ENCODE measurements at regions not wholly inside any gene's neighbourhood (a gene's known extent, or its start where the extent isn't known, plus 50 kb on each side); places are given as distances from the start of the nearest gene placed in this dataset.
"Not testable (repeated sequence)": the region's sequence is repeated elsewhere in the genome, so short reads cannot be mapped to it uniquely, and the experiment has no call there.

DNA sequence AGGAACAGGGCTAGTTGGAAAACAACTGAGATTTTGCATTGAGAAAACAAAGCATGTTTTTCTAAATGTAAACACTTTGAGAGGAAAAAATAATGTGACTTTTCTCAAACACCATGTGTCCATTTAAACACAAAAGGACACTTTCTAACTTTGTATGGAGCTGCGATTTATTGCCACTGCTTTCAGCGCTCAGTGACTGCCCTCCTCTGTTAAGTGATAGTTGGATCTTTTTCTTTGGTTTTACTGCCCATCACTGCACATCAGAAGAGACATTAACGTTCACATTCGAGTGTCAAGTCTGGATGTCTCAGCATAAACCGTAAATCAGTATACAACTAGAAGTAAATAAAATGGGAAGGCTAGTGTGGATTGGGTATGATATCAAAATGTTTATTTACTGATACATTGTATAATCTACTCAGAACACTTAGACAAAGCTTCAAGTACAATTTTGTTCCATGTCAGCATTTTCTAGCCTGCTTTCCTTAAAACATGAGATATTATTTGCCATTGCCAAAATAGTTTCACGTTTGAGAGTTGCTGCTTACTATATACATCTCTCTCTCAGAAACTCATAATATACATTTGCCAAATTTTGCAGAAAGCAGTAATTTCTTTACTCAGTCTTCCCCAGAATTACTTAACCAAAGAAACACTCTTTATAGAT is 237.6 kb downstream of the IKZF2 start:
- DNase-seq (ENCODE audit: low read depth): no peak

DNA sequence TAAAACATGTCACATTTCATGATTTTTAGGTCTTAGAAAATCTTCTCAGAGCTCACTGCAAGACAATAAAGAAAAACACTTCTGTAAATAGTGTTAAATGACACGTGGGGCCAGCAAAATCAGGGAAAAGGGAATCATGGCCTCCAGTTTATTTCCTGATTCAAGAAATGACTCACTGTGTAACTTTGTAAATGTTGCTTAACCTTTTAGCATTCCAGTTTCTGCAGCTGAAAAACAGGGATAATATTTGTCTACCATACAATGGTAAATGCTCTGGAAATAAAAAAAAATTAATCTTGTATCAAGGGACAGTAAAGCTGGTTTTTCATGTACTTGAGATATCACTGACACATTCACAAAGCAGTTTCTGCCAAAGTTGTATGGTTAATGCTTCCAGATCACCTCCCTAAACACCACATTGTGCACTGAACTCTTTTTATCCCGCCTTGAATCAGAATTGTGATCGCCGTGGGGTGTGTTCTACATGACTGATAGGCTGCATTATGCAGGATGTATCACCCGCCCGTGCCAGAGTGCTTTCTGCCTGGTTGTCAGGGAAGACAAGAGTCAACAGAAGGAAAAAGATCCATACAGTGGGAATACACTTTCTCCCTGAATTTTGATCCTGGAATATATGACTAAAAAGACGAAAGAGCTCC is 238.8 kb downstream of the IKZF2 start:
- no peak for DNase-seq (ENCODE audit: low read depth)

DNA sequence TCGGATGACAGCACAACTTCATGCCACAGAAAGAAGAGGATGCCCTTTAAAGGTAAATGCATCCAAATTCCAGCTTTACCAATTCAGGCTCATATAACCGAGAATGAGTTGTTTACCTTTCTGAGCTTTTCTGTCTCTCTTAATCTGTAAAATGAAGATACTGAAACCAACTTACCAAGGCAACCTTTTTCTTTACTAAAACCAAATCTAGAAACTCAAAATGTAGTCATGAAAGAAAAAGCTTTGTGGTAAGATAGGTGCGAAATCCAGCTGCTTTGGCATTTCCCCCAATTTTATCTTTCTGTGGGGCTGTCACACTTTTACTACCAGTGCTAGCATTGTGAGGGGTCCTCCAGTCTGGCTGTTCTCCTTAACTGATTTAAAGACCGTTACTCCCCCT is 240.4 kb downstream of the IKZF2 start:
- DNase-seq (ENCODE audit: low read depth): no peak

- DNase-seq (ENCODE audit: low read depth): no peak
These were observed 242.6 kb downstream of the IKZF2 start for GRCh38 chr2:212908682-212909435.

- no peak for DNase-seq (ENCODE audit: low read depth)
These were observed 243.4 kb downstream of the IKZF2 start for GRCh38 chr2:212908031-212908430.

DNA sequence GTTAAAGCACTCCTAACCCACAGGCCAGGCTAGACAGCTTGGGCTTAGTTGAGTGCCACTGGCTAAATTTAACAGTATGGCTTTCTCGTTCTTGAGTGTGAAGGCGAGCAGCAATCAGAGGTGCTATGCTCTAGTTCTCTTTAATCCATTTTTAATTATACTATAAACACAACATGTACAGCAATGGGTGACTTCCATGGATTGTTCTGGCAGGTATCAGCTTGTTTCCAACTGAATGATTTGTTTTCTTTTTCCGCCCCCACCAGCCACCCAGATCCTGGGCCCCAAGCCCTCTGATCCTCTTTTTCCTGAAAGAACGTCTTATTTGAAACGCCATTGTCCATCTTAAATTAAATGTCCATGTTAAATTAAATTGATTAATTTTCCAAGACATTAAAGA is 244.8 kb downstream of the IKZF2 start:
- no peak for DNase-seq (ENCODE audit: low read depth)

DNA sequence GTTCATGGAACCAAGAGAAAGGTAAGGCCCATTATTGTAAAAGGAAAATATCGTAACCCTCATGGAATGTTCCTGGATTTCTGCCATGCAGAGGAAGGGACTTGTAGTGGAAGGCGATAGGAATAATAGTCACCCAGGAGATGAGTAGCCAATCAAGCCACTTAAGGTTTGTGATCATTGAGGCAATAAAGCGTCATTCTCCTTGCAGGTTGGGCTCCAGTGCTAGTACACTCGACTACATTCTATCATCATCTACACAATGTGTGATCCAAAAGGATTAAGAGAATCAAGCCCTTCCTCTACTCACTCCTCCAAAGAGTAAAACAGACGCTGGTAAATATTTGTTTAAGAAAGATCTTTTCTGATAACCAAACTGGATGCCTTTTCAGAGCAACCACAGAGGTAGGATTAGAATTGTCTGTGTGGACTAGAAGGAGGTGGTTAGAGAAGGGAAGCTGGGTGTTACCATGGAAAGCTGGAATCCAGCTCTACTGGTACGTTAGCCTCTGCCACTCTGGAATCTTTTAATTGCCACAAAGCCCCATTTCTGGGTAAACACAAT is 245.7 kb downstream of the IKZF2 start:
- no peak for DNase-seq (ENCODE audit: low read depth)

DNA sequence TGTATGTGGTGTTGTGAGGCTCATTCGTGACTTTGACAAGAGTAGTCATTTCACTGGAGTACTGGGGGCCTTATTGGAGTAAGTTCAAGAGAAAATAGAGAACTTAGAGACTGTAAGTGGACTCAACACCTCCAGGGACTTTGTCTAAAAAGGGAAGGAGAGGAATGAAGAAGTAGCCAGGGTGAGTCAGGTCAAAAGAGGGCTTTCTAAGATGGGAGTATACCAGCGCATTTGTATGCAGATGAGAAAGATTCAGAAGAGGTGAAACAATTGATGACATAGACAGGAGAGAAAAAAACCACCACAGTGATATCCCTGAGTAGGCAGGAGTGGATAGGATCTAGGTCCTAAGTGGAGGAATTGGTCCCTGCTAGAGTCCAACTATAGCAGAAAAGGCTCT is 246.8 kb downstream of the IKZF2 start:
- DNase-seq (ENCODE audit: low read depth): no peak

GRCh38 chr2:212903413-212903812 is 248.0 kb downstream of the IKZF2 start:
- no peak for DNase-seq (ENCODE audit: low read depth)

DNA sequence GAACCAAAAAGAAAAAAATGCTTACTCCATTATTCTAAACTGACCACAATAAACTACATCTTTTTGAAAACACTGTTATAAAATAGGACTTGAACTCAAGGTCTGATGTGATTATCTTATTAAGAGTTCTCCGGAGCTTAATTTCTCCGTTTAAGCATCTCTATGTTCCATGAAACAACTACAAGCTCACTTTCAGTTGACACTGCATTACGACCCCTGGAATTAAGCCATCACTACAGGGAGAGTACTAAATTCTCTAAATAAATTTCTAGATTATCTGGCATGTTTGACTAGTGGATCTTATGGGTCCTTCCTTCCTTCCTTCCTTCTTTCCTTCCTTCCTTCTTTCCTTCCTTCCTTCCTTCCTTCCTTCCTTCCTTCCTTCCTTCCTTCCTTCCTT is 249.0 kb downstream of the IKZF2 start:
- DNase-seq (ENCODE audit: low read depth): no peak

- no peak for DNase-seq (ENCODE audit: low read depth)
These were observed 249.7 kb downstream of the IKZF2 start for GRCh38 chr2:212901604-212902275.

DNA sequence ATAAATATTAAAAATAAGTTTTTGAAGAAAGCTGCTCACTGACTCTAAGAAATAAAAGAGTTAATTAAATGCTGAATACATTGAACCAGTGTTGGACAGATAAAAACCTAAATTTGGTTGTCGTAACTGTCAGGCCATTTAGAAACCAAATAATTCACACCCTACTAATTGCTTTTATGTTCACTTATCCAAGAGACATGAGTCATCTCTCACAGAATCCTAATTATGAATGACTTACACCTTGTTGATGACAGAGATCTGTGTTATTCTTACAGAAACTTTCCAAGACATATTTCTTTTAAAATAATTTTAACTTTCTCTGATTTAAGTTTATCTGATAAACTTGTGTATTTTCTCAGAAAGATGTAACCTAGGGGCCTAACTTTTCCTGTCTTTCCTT is 250.7 kb downstream of the IKZF2 start:
- DNase-seq (ENCODE audit: low read depth): no peak

DNA sequence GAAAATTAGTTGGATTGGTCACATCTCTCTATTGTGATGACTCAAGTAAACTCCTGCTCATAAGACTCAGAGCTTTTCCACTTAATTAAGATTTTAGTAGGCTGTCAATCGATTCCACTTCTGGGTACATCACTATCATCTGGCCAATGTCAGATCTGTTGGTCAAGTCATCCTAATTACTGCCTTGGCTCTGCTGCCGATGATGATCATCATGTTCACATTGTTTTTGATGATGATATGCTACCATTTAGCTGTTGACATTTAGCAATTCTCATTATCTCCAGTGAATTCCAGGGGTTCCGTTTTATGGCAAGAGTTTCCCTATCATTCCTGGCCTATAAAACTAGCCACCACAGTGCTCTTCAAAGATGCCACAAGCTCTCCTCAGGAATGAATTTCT is 253.4 kb downstream of the IKZF2 start:
- no peak for DNase-seq (ENCODE audit: low read depth)

DNA sequence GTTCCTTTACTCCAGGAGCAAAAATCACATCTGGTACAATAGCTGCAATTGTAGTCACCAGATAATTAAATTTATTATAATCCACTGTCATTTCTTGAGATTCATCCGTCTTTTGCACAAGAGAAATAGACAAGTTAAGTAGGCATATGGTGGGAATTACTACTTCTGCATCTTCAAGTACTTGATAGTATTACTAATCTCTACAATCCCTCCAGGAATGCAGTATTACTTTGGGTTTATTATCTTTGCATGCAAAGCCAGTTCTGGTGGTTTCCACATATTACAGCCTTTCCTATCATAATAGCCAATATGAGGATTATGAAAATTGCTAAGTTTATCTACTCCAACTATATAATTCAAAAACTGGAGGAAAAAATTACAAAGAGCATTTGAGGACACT is 254.1 kb downstream of the IKZF2 start:
- DNase-seq (ENCODE audit: low read depth): no peak

DNA sequence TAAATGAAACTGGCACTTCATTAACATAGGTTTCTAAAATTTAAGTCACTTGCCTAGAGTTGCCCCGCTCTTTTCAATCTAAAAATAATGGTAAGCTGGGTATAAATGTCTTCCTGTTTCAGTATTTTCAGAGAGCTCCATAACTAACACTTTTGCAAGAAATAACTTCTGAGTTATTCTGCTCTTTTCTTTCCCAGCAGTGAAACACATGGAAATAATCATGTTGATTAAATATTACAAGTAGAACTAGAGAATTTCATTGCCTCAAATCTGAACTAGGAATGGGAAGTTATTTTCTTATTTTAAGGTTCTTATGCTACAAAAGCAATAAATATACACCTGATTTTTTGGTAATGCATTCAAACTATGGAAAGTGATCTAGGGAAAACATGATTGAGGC is 257.4 kb downstream of the IKZF2 start:
- no peak for DNase-seq (ENCODE audit: low read depth)

DNA sequence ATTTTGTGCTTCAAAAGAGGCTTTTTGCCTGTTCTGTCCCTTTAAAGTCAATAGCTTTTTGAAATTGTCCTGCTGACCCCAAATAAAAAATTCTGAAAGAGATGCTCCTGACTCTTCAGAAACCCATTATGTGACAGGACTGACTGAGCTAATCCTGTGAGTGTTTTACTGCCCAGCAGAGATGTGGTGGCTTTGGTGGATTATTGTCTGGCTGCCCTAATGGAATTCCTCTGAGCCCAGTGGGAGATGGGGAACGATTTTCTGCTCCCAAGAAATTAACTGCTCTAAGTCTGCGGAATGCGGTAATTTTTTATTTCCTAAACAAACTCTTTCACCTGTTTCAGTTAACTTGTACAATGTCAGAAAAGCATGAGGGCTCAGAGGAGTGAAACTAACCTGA is 258.2 kb downstream of the IKZF2 start:
- no peak for DNase-seq (ENCODE audit: low read depth)

GRCh38 chr2:212892193-212892592 is 259.2 kb downstream of the IKZF2 start:
- no peak for DNase-seq (ENCODE audit: low read depth)

DNA sequence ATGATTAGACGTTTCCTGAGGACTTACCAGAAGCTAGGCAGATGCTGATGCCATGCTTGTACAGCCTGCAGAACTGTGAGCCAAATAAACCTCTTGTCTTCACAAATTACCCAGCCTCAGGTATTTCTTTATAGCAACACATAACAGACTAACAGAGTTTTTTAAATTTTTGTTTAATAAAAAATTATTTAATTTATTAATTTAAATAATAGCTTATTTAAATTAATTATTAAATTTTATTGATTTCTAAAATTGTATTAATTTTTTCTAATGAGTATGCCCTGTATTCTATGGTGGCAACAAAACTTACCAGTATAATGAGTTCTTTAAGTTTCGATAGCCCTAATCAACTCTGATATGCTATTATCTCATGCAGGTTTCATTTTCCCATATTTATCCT is 259.8 kb downstream of the IKZF2 start:
- DNase-seq (ENCODE audit: low read depth): no peak

DNA sequence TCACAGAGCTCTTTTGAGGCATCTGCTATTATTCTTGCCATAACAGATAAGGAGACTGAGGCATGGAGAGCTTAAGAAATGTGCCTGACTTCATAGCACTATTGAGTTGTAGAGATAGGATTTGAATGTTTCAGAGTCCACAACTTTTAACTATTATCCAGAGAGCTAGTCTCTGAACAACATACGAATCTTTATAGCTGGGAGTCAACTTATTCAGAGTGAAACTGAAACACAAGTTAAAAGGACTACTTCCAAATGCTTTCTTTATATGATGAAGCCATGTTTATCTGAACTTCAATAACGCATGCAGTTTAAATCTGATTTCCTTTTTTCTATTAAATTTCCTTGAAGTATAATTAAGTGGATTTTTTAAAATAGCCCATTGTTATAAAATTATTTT is 268.8 kb downstream of the IKZF2 start:
- no peak for DNase-seq (ENCODE audit: low read depth)

DNA sequence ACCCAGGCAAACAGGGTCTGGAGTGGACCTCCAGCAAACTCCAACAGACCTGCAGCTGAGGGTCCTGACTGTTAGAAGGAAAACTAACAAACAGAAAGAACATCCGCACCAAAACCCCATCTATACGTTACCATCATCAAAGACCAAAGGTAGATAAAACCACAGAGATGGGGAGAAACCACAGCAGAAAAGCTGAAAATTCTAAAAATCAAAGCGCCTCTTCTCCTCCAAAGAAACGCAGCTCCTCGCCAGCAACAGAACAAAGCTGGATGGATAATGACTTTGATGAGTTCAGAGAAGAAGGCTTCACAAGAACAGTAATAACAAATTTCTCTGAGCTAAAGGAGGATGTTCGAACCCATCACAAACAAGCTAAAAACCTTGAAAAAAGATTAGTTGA is 274.9 kb downstream of the IKZF2 start:
- not testable (repeated sequence) for DNase-seq (ENCODE audit: low read depth)

- not testable (repeated sequence) for DNase-seq (ENCODE audit: low read depth)
These were observed 275.5 kb downstream of the IKZF2 start for GRCh38 chr2:212875950-212876349.

- no peak for DNase-seq (ENCODE audit: low read depth)
These were observed 278.2 kb downstream of the IKZF2 start for GRCh38 chr2:212873256-212873655.

DNA sequence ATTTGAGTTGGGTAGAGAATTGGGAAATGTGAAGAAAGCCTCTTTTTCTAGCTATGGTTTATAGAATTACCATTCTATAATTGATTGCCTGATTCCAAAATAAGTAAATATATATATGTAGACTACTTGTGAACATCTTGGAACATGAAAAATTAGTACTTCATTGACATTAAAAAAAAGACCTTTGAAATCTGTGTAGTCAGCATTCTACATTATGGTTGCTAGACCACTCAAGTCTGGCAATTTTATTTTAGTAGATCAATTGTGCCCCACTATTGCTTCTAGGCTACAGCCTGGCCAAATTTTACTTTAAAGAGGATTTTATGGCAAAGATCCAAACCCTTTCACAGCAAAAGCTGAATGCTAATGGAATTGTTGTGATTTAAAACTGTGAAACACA is 279.8 kb downstream of the IKZF2 start:
- DNase-seq (ENCODE audit: low read depth): no peak

Data from stimulated activated CD4-positive, alpha-beta T cell treated with anti-CD3 and anti-CD28 coated beads, Interleukin-2, amount 100 ng/mL, for 4 hours (primary cell).